Upper lobe of left lung (tissue), 6 donors: ENCODE measurements at regions not wholly inside any gene's neighbourhood (a gene's known extent, or its start where the extent isn't known, plus 50 kb on each side); places are given as distances from the start of the nearest gene placed in this dataset.

Source experiments
- ATAC-seq, 2 donors: fragments of 200-7000 bp; cut with Tn5 transposase; one replicate each; pipeline ENCODE4 v1.9.1; 2022; ENCODE audit warnings: mild to moderate bottlenecking in 2 of 2, moderate library complexity in 2 of 2; ENCODE audit not compliant: low FRiP score in 2 of 2
- DNase-seq, 2 donors: peaks; one replicate each; pipeline ENCODE4 v3.0.0-alpha.2; 2019 to 2020
- H3K27ac ChIP-seq, 4 donors: fragments of 200-600 bp; sonication (generic); one replicate each; pipeline ENCODE4 v1.5.1; 2016 to 2019
- H3K27me3 ChIP-seq, 4 donors: fragments of 200-600 bp; sonication (generic); one replicate each; pipeline ENCODE4 v1.5.1; 2017 to 2019
- H3K36me3 ChIP-seq, 4 donors: fragments of 200-600 bp; sonication (generic); one replicate each; pipeline ENCODE4 v1.5.1; 2016 to 2019
- H3K4me1 ChIP-seq, 4 donors: fragments of 200-600 bp; sonication (generic); one replicate each; pipeline ENCODE4 v1.5.1; 2018 to 2019
- H3K4me3 ChIP-seq, 4 donors: fragments of 200-600 bp; sonication (generic); one replicate each; pipeline ENCODE4 v1.5.1; 2017 to 2019; ENCODE audit warnings: mild to moderate bottlenecking in 2 of 4, moderate library complexity in 1 of 4
- H3K9me3 ChIP-seq, 4 donors: fragments of 200-600 bp; sonication (generic); one replicate each; pipeline ENCODE4 v1.5.1; 2018 to 2019
- EP300 ChIP-seq, 4 donors: sonication (generic); formaldehyde crosslinking; IDR thresholded peaks; one replicate each; pipeline ENCODE4 v1.5.1; 2017; ENCODE audit warnings: antibody characterized with exemption in 4 of 4, control low read depth in 2 of 4
- POLR2A ChIP-seq, 4 donors: fragments of 450-650 bp; IDR thresholded peaks; one replicate each; pipeline ENCODE4 v1.5.1; 2016 to 2017; ENCODE audit warnings: antibody characterized with exemption in 4 of 4, mild to moderate bottlenecking in 2 of 4
- POLR2AphosphoS5 ChIP-seq, 2 donors: sonication (generic); formaldehyde crosslinking; IDR thresholded peaks; one replicate each; pipeline ENCODE4 v1.5.1; 2017; ENCODE audit warnings: antibody characterized with exemption in 2 of 2
- WGBS, 2 donors: methylation state at CpG; one replicate each; pipeline ENCODE4 v1.1.5; 2017 to 2018; 5-methylcytosine and 5-hydroxymethylcytosine counted together
- TF ChIP-seq, protein P1 (sequence below), 6 experiments: fragments of 450-650 bp in 4 of 6; fragments of 200-600 bp in 2 of 6; sonication (generic) in 2 of 6; IDR thresholded peaks; one replicate each; pipeline ENCODE4 v1.5.1; 2016 to 2019; ENCODE audit warnings: antibody characterized with exemption in 6 of 6
- donor health status: DM: no; HTN: no; CAD: no; lungs with moderate emphysema.
- donor health status: DM: no; HTN: yes; CAD: no; lungs with severe emphysema.

DNA sequence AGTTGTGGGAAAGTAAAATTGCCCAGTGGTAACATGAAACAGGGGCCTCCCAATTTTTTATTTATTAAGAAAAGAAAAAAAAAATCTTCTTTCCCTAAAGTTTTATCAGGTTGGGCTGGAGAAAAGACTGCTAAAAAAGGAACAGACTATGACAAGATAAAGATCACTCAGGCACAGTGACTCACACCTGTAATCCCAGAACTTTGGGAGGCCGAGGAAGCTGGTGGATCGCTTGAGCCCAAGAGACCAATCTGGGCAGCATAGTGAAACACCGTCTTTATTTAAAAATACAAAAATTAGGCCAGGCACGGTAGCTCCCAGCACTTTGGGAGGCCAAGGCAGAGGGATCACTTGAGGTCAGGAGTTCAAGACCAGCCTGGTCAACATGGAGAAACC lies 312.5 kb downstream of the CETN3 start:
- no peak for TF ChIP-seq POLR2A (IDR thresholded peaks at IDR 0.05)
- TF ChIP-seq, protein P1, sequence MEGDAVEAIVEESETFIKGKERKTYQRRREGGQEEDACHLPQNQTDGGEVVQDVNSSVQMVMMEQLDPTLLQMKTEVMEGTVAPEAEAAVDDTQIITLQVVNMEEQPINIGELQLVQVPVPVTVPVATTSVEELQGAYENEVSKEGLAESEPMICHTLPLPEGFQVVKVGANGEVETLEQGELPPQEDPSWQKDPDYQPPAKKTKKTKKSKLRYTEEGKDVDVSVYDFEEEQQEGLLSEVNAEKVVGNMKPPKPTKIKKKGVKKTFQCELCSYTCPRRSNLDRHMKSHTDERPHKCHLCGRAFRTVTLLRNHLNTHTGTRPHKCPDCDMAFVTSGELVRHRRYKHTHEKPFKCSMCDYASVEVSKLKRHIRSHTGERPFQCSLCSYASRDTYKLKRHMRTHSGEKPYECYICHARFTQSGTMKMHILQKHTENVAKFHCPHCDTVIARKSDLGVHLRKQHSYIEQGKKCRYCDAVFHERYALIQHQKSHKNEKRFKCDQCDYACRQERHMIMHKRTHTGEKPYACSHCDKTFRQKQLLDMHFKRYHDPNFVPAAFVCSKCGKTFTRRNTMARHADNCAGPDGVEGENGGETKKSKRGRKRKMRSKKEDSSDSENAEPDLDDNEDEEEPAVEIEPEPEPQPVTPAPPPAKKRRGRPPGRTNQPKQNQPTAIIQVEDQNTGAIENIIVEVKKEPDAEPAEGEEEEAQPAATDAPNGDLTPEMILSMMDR (IDR thresholded peaks at IDR 0.05) = no peak
- no peak for TF ChIP-seq EP300 (IDR thresholded peaks at IDR 0.05)
- TF ChIP-seq POLR2AphosphoS5 (IDR thresholded peaks at IDR 0.05) = no peak
- Histone ChIP-seq H3K4me3 (no peak overlapping the region), H3K27ac (no peak overlapping the region), H3K36me3 (no peaks in the 10 kb centered on the region), H3K9me3 (no peaks in the 10 kb centered on the region), H3K4me1 (peaks cover 0 to 4% (median 0%) of the 10 kb centered on the region in 4 donors), H3K27me3 (no peaks in the 10 kb centered on the region)
- no peak for ATAC-seq
- no peak for DNase-seq
- 93 to 94% methylated on average over 4 of the region's 4 CpGs for WGBS, 2 donors

DNA sequence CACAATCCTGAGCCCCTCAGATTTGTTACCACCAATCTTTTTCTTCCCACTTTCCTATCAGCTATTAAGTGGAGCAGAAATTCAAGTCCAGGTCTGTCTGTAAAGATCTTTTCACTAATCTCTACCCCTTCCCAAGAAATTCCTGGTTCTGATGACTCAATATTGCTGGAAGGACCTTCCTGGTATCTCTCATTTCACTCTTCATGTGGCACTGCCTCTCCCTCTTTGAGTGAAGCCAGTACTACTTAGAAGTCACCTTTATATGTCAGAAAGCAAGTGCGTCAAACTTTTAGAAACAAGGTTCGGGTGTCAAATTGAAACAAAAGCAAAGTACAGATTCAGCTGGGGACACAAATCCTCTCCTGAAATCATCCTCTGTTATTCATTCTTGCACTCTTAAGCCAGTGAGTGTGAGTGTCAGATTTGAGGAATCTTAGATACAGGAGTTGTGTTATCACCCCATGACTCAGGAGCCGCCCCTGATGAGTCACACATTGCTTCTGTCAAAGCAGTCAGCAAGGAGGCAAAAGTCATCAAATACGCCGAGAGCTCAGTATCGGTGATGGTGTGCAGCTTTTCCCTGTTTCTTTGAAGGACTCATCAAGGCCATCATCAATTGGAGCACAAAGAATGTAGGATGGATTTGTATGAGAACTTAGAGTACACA lies 313.0 kb downstream of the CETN3 start:
- ATAC-seq (peak in 1 of 2 donors; percentile 39), DNase-seq (no peak)
- Histone ChIP-seq H3K27ac (no peak overlapping the region), H3K9me3 (no peaks in the 10 kb centered on the region), H3K4me3 (no peak overlapping the region), H3K4me1 (peaks cover 0 to 4% (median 0%) of the 10 kb centered on the region in 4 donors), H3K27me3 (no peaks in the 10 kb centered on the region), H3K36me3 (no peaks in the 10 kb centered on the region)
- no peak for TF ChIP-seq EP300 (IDR thresholded peaks at IDR 0.05)
- TF ChIP-seq POLR2A (IDR thresholded peaks at IDR 0.05) = no peak
- TF ChIP-seq POLR2AphosphoS5 (IDR thresholded peaks at IDR 0.05) = no peak
- TF ChIP-seq, protein P1 (IDR thresholded peaks at IDR 0.05) = no peak
- 84% methylated on average over 6 of the region's 6 CpGs for WGBS, 2 donors

DNA sequence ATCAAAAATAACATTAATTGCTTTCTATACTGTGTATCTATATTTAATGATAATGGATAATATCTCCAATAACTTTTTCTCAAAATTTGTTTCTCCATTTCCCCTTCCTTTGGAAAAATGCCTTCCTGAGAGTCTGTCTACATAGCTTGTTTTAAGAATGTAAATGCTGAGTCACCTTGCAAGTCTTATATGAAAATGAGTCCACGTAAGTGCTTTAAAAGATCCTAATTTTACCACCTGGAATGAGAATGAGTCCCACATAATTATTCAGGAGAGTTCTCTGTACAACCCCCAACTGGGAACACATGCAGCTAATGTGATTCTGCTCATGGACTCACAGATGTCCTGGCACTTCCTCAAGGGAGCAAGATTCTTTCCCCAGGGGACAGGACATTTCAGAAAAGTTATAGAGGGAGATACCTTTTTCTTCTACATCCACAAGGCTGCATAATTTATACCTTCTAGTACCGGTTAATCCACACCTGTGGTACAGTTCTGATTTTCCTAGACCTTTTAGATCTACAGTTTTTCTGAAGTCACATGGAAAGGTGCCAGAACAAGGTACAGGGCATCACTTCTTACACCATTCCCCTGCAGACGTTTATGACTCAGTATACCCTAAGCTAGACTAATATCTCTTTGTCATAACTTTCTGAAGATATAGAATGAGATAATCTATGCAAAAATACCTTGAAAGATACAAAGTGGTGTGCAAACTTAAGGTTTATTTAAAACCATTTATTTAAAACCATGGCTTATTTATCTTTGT lies 314.1 kb downstream of the CETN3 start:
- Histone ChIP-seq H3K27ac (no peak overlapping the region), H3K9me3 (no peaks in the 10 kb centered on the region), H3K36me3 (no peaks in the 10 kb centered on the region), H3K4me1 (peaks cover 0 to 4% (median 0%) of the 10 kb centered on the region in 4 donors), H3K27me3 (no peaks in the 10 kb centered on the region), H3K4me3 (no peak overlapping the region)
- 81 to 83% methylated on average over 3 of the region's 3 CpGs for WGBS, 2 donors
- ATAC-seq (no peak), DNase-seq (no peak)
- TF ChIP-seq EP300 (IDR thresholded peaks at IDR 0.05) (no peak), POLR2AphosphoS5 (IDR thresholded peaks at IDR 0.05) (no peak), POLR2A (IDR thresholded peaks at IDR 0.05) (no peak)
- TF ChIP-seq, protein P1 (IDR thresholded peaks at IDR 0.05) = no peak

DNA sequence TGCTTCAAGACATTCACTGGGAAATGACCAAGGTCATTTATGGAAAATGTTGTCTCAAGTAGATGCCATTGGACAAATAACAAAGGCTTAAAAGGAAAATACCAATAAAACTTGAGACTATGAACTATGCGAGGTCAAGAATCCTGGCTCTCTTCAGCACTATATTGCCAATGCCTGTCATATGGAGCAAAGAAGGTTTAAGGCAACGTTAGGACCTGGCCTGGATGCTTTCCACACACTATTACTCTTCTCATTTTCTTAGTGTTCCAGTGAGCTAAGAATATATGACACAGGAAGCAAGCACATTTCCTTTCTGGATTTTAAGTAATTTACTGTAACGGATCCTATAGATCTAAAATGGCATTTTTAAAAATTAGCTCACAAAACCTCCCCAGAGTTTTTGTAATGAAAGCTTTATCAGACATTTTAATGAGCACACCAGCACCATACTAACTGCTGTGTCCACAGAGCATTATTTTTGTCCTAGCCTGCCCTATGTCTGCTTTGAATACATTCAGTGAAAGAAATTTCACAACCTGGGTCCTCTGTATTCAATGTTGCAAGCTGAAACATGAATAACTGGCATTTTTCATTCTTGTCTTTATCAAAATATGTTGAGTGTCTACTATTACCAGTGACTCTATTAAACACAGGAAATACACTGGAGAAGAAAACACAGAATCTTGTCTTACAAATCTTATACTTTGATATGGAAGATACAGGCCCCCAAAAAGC lies 315.6 kb downstream of the CETN3 start:
- H3K9me3 ChIP-seq = no peaks in the 10 kb centered on the region
- no peak overlapping the region for H3K4me3 ChIP-seq
- H3K4me1 ChIP-seq = peaks cover 0 to 2% (median 0%) of the 10 kb centered on the region in 4 donors
- no peak for ATAC-seq
- 13 to 15% methylated on average over 3 of the region's 3 CpGs for WGBS, 2 donors
- H3K27ac ChIP-seq = no peak overlapping the region
- no peaks in the 10 kb centered on the region for H3K27me3 ChIP-seq
- H3K36me3 ChIP-seq = no peaks in the 10 kb centered on the region
- no peak for DNase-seq
- TF ChIP-seq, protein P1 (IDR thresholded peaks at IDR 0.05) = no peak
- TF ChIP-seq POLR2A (IDR thresholded peaks at IDR 0.05) = no peak
- TF ChIP-seq POLR2AphosphoS5 (IDR thresholded peaks at IDR 0.05) = no peak
- TF ChIP-seq EP300 (IDR thresholded peaks at IDR 0.05) = no peak
